ENCODE measurements at regions not wholly inside any gene's neighbourhood (a gene's known extent, or its start where the extent isn't known, plus 50 kb on each side); places are given as distances from the start of the nearest gene placed in this dataset.

- no peak for TF ChIP-seq CTCF (IDR thresholded peaks at IDR 0.05)
- TF ChIP-seq ZFX (IDR thresholded peaks at IDR 0.05; ENCODE audit: borderline replicate concordance), result no peak
These were observed 222.3 kb downstream of the SMAD2 start for GRCh38 chr18:47708206-47708605.
